T-cell (primary cell): ENCODE measurements at regions not wholly inside any gene's neighbourhood (a gene's known extent, or its start where the extent isn't known, plus 50 kb on each side); places are given as distances from the start of the nearest gene placed in this dataset.

ENCODE experiments used
- ATAC-seq, 4 experiments: fragments of 200-7000 bp in 3 of 4; fragments of 150-1000 bp in 1 of 4; cut with Tn5 transposase; replicated peaks in 1 of 4; 1 replicate in 3 of 4; 2 replicates in 1 of 4; pipeline ENCODE4 v1.10.0; 2021; ENCODE audit warnings: moderate library complexity in 3 of 4, mild to moderate bottlenecking in 2 of 4, moderate number of reproducible peaks in 1 of 4
- CTCF ChIA-PET, 2 donors: fragments of 300-600 bp; sonication (Branson Sonifier 250); formaldehyde crosslinking; loops; one replicate each; lab custom pipeline; 2022; ENCODE audit warnings: antibody characterized with exemption in 2 of 2; lab: Charles Lee
- POLR2A ChIA-PET, 2 donors: fragments of 300-600 bp; sonication (Branson Sonifier 250); formaldehyde crosslinking; loops; one replicate each; lab custom pipeline; 2022; ENCODE audit warnings: antibody characterized with exemption in 2 of 2; lab: Charles Lee
- DNase-seq, 35 experiments: peaks; one replicate each; pipeline versions ENCODE4 v3.0.0 to v3.0.0-alpha.2; 2013 to 2023
- H3K27ac ChIP-seq: one replicate; pipeline ENCODE4 v1.5.1; 2013; ENCODE audit warnings: low read length
- H3K27me3 ChIP-seq, 2 experiments: replicated peaks in 1 of 2; 1 replicate in 1 of 2; 2 replicates in 1 of 2; pipeline versions ENCODE4 v1.6.1 to v1.7.0; 2013; ENCODE audit warnings: low read length in 1 of 2, mixed read lengths in 1 of 2; ENCODE audit not compliant: control insufficient read depth in 2 of 2, insufficient read depth in 2 of 2; ENCODE audit errors: extremely low read depth in 1 of 2
- H3K36me3 ChIP-seq, 2 donors: 1 replicate in 1 of 2; 2 replicates in 1 of 2; pipeline versions ENCODE4 v1.6.1 to v1.7.0; 2013; ENCODE audit warnings: low read length in 1 of 2; ENCODE audit not compliant: control insufficient read depth in 2 of 2, insufficient read depth in 1 of 2; ENCODE audit errors: extremely low read depth in 1 of 2
- H3K4me1 ChIP-seq, 2 experiments: 1 replicate in 1 of 2; 2 replicates in 1 of 2; pipeline versions ENCODE4 v1.6.1 to v1.7.0; 2013; ENCODE audit warnings: low read length in 2 of 2, mixed read lengths in 1 of 2; ENCODE audit not compliant: insufficient read depth in 2 of 2, control insufficient read depth in 1 of 2; ENCODE audit errors: extremely low read depth in 1 of 2
- H3K4me3 ChIP-seq, 2 donors: 1 replicate in 1 of 2; 2 replicates in 1 of 2; pipeline versions ENCODE4 v1.5.1 to v1.7.0; 2013; ENCODE audit warnings: mild to moderate bottlenecking in 2 of 2, low read length in 1 of 2, moderate library complexity in 1 of 2; ENCODE audit not compliant: control insufficient read depth in 1 of 2; ENCODE audit errors: extremely low read depth in 1 of 2
- H3K9me3 ChIP-seq: 2 replicates; pipeline ENCODE4 v1.7.0; 2013
- H3K27ac Mint-ChIP-seq, 2 donors: one replicate each; pipeline ENCODE4 v1.8.0; 2020 to 2021; ENCODE audit warnings: mild to moderate bottlenecking in 2 of 2, mixed read lengths in 2 of 2
- H3K27me3 Mint-ChIP-seq, 2 donors: one replicate each; pipeline ENCODE4 v1.8.0; 2021 to 2022; ENCODE audit warnings: mixed read lengths in 2 of 2
- H3K36me3 Mint-ChIP-seq: one replicate; pipeline ENCODE4 v1.8.0; 2021; ENCODE audit warnings: mixed read lengths
- H3K4me1 Mint-ChIP-seq, 3 donors: one replicate each; pipeline ENCODE4 v1.8.0; 2020 to 2022; ENCODE audit warnings: mixed read lengths in 3 of 3, mild to moderate bottlenecking in 1 of 3
- H3K4me3 Mint-ChIP-seq, 3 donors: one replicate each; pipeline ENCODE4 v1.8.0; 2020 to 2022; ENCODE audit warnings: mild to moderate bottlenecking in 3 of 3, mixed read lengths in 3 of 3, moderate library complexity in 3 of 3
- H3K9me3 Mint-ChIP-seq, 3 donors: one replicate each; pipeline ENCODE4 v1.8.0; 2020 to 2022; ENCODE audit warnings: mixed read lengths in 3 of 3
- WGBS: methylation state at CpG from one replicate; pipeline ENCODE4 v1.1.5; 2013; ENCODE audit warnings: missing lambda C conversion rate; ENCODE audit not compliant: insufficient coverage; 5-methylcytosine and 5-hydroxymethylcytosine counted together

DNA sequence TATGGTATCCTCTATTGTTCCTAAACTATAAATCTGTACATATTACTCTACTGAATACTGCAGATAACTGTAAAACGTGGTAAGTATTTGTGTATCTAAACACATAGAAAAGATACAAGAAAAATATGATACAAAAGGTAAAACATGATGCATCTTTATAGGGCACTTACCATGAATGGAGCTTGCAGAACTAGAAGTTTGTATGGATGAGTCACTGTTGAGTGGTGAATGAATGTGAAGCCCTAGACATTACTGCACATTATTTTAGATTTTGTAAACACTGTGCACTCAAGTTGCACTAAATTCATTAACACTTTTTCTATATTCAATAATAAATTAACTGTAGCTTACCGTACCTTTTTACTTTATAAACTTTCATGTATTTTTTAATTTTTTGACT lies 357.5 kb downstream of the ZWINT start:
- Mint-ChIP-seq H3K27ac (no peak overlapping the region), H3K9me3 (peaks cover 3 to 8% (median 6%) of the 10 kb centered on the region in 3 donors), H3K4me1 (no peaks in the 10 kb centered on the region), H3K27me3 (no peaks in the 10 kb centered on the region), H3K36me3 (no peaks in the 10 kb centered on the region), H3K4me3 (no peak overlapping the region)
- ChIA-PET POLR2A (no interaction called here), CTCF (no interaction called here)
- no peaks in the 10 kb centered on the region for H3K36me3 ChIP-seq
- no peak for DNase-seq
- H3K9me3 ChIP-seq, result no peaks in the 10 kb centered on the region
- no peak for ATAC-seq
- H3K4me3 ChIP-seq, result no peak overlapping the region
- no peaks in the 10 kb centered on the region for H3K4me1 ChIP-seq
- H3K27me3 ChIP-seq, result no peaks in the 10 kb centered on the region
- WGBS, result no CpG with 5 or more reads among the region's 2 CpGs
- H3K27ac ChIP-seq, result no peak overlapping the region

- H3K36me3 ChIP-seq, result no peaks in the 10 kb centered on the region
- no peak for DNase-seq
- H3K4me3 ChIP-seq, result no peak overlapping the region
- H3K9me3 ChIP-seq, result no peaks in the 10 kb centered on the region
- H3K27ac ChIP-seq, result no peak overlapping the region
- H3K27me3 ChIP-seq, result no peaks in the 10 kb centered on the region
- Mint-ChIP-seq H3K4me3 (no peak overlapping the region), H3K36me3 (no peaks in the 10 kb centered on the region), H3K27ac (no peak overlapping the region), H3K4me1 (no peaks in the 10 kb centered on the region), H3K9me3 (peaks cover 0 to 20% (median 12%) of the 10 kb centered on the region in 3 donors), H3K27me3 (no peaks in the 10 kb centered on the region)
- no CpG with 5 or more reads among the region's 3 CpGs for WGBS
- ChIA-PET CTCF (no interaction called here), POLR2A (no interaction called here)
- no peak for ATAC-seq
- H3K4me1 ChIP-seq, result no peaks in the 10 kb centered on the region
Observed at GRCh38 chr10:55989188-55989587, 371.9 kb downstream of the ZWINT start.

DNA sequence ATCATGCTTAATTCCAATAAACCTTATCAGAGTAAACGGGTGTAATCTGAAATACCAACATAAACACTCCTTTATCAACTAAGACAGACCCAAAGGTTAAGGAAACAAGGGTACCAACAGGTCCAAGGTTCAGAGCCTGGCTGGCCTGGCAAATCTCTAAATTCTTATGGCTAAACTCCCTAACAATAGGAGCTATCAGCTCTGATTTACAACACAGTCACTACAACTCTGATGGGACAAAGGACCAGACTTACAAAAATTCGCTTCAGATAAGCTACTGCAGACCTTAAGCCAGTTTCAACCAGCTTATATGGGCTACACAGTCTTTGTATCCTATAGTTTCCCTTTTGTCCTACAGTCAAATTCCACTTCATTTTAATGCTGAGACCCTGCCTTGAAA lies 381.9 kb downstream of the ZWINT start:
- Histone ChIP-seq H3K36me3 (no peaks in the 10 kb centered on the region), H3K27me3 (no peaks in the 10 kb centered on the region), H3K9me3 (no peaks in the 10 kb centered on the region), H3K27ac (no peak overlapping the region), H3K4me1 (no peaks in the 10 kb centered on the region), H3K4me3 (no peak overlapping the region)
- H3K9me3 Mint-ChIP-seq, result peaks cover 0 to 3% (median 0%) of the 10 kb centered on the region in 3 donors
- WGBS, result 14% methylated on average over 2 of the region's 2 CpGs
- CTCF ChIA-PET, result no interaction called here
- ATAC-seq (no peak), DNase-seq (no peak)
- H3K27me3 Mint-ChIP-seq, result no peaks in the 10 kb centered on the region
- POLR2A ChIA-PET, result no interaction called here
- H3K4me1 Mint-ChIP-seq, result no peaks in the 10 kb centered on the region
- H3K4me3 Mint-ChIP-seq, result no peak overlapping the region
- H3K27ac Mint-ChIP-seq, result no peak overlapping the region
- H3K36me3 Mint-ChIP-seq, result no peaks in the 10 kb centered on the region

DNA sequence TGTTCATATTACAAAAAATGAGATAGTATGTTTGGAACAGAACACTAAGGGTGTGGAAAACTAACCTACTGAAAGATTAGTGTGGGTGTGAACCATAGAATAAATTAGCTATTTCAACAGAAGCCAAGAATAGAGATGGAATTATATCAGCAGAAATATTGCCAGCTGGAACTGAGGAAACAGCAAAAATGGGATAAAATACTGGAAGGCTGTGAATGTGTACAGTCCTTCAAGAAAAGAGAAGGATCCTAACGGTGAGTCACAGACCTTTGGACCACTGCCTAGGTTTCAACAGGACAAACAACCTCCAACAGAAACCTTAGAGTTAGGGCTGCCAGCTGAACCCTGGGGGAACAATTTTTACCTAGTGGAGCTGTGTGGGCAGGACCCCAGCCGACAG lies 395.0 kb downstream of the ZWINT start:
- Histone ChIP-seq H3K27ac (no peak overlapping the region), H3K27me3 (no peaks in the 10 kb centered on the region), H3K36me3 (no peaks in the 10 kb centered on the region), H3K4me1 (no peaks in the 10 kb centered on the region), H3K4me3 (no peak overlapping the region), H3K9me3 (no peaks in the 10 kb centered on the region)
- Mint-ChIP-seq H3K4me1 (no peaks in the 10 kb centered on the region), H3K9me3 (peaks cover 3 to 15% (median 7%) of the 10 kb centered on the region in 3 donors), H3K27ac (no peak overlapping the region), H3K27me3 (no peaks in the 10 kb centered on the region), H3K4me3 (no peak overlapping the region), H3K36me3 (no peaks in the 10 kb centered on the region)
- POLR2A ChIA-PET, result no interaction called here
- CTCF ChIA-PET, result no interaction called here
- ATAC-seq (no peak), DNase-seq (no peak)
- WGBS, result 100% methylated on average over 1 of the region's 2 CpGs

GRCh38 chr10:55943403-55943802 lies 417.7 kb downstream of the ZWINT start:
- H3K4me3 ChIP-seq, result no peak overlapping the region
- no peaks in the 10 kb centered on the region for H3K4me1 ChIP-seq
- H3K36me3 ChIP-seq, result no peaks in the 10 kb centered on the region
- DNase-seq (no peak), ATAC-seq (no peak)
- Mint-ChIP-seq H3K4me1 (no peaks in the 10 kb centered on the region), H3K9me3 (peaks cover 3 to 7% (median 5%) of the 10 kb centered on the region in 3 donors), H3K36me3 (no peaks in the 10 kb centered on the region), H3K4me3 (no peak overlapping the region), H3K27me3 (no peaks in the 10 kb centered on the region), H3K27ac (no peak overlapping the region)
- H3K27ac ChIP-seq, result no peak overlapping the region
- ChIA-PET POLR2A (no interaction called here), CTCF (no interaction called here)
- H3K9me3 ChIP-seq, result no peaks in the 10 kb centered on the region
- no peaks in the 10 kb centered on the region for H3K27me3 ChIP-seq
- WGBS, result no CpG with 5 or more reads among the region's 3 CpGs

DNA sequence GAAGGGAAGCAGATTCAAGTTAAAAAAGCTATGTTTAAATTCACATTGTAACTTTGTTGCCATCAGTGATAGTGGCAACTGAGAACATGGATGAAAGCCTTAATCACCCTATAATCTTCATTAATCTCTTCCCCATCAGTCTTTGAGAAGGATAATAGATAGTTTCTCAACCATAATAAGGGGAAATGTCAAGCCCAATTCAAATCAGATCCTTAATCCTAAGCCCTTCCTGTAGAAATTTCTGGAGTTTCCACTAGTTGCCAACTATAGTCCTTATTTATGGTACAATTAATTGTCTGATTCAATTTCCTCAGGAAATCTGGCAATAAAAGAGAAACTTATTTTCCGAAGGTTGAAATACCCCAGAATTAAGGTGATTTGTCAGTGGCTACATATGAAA lies 431.8 kb downstream of the ZWINT start:
- Histone ChIP-seq H3K9me3 (no peaks in the 10 kb centered on the region), H3K4me1 (no peaks in the 10 kb centered on the region), H3K27me3 (no peaks in the 10 kb centered on the region), H3K36me3 (no peaks in the 10 kb centered on the region), H3K27ac (no peak overlapping the region), H3K4me3 (no peak overlapping the region)
- no peak overlapping the region for H3K27ac Mint-ChIP-seq
- H3K4me1 Mint-ChIP-seq, result no peaks in the 10 kb centered on the region
- WGBS, result no CpG with 5 or more reads among the region's 1 CpG
- DNase-seq (no peak), ATAC-seq (no peak)
- CTCF ChIA-PET, result no interaction called here
- no peak overlapping the region for H3K4me3 Mint-ChIP-seq
- POLR2A ChIA-PET, result interaction anchor here in 1 of 2 donors (0.8 kb wide), 1 partner anchor 11 kb away, joined by 3 read pairs; no protein-coding TSS in a partner anchor
- H3K36me3 Mint-ChIP-seq, result no peaks in the 10 kb centered on the region
- peaks cover 0 to 5% (median 0%) of the 10 kb centered on the region in 3 donors for H3K9me3 Mint-ChIP-seq
- H3K27me3 Mint-ChIP-seq, result no peaks in the 10 kb centered on the region
